ENCODE measurements at regions not wholly inside any gene's neighbourhood (a gene's known extent, or its start where the extent isn't known, plus 50 kb on each side); places are given as distances from the start of the nearest gene placed in this dataset.

DNA sequence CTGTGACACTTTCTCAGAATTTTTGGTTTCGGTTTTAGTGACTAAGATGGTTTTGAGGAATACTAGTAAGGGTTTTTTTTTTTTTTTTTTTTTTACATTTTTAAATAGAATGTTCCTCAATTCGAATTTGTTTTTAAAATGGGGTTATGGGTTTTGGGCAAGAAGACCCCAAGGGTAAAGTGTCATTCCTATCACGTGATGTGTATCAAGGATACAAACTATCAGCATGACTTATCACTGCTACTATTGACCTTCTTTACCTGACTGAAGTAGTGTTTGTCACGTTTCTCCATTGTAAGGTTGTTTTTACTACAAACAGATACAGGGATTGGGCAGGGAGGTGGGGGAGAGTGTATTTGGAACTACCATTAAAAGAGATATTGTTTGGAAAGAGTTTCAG lies 781.1 kb upstream of the ADGRL4 start:
- TF ChIP-seq, protein P1, sequence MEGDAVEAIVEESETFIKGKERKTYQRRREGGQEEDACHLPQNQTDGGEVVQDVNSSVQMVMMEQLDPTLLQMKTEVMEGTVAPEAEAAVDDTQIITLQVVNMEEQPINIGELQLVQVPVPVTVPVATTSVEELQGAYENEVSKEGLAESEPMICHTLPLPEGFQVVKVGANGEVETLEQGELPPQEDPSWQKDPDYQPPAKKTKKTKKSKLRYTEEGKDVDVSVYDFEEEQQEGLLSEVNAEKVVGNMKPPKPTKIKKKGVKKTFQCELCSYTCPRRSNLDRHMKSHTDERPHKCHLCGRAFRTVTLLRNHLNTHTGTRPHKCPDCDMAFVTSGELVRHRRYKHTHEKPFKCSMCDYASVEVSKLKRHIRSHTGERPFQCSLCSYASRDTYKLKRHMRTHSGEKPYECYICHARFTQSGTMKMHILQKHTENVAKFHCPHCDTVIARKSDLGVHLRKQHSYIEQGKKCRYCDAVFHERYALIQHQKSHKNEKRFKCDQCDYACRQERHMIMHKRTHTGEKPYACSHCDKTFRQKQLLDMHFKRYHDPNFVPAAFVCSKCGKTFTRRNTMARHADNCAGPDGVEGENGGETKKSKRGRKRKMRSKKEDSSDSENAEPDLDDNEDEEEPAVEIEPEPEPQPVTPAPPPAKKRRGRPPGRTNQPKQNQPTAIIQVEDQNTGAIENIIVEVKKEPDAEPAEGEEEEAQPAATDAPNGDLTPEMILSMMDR (IDR thresholded peaks at IDR 0.05), result no peak
- no peak for TF ChIP-seq POLR2A (IDR thresholded peaks at IDR 0.05)
